Hippocampal formation (tissue), 2 donors: ENCODE measurements at regions not wholly inside any gene's neighbourhood (a gene's known extent, or its start where the extent isn't known, plus 50 kb on each side); places are given as distances from the start of the nearest gene placed in this dataset.

Experiments used
- DNase-seq, 2 donors: peaks; one replicate each; lab custom pipeline; 2025; lab: John Stamatoyannopoulos, UW

DNA sequence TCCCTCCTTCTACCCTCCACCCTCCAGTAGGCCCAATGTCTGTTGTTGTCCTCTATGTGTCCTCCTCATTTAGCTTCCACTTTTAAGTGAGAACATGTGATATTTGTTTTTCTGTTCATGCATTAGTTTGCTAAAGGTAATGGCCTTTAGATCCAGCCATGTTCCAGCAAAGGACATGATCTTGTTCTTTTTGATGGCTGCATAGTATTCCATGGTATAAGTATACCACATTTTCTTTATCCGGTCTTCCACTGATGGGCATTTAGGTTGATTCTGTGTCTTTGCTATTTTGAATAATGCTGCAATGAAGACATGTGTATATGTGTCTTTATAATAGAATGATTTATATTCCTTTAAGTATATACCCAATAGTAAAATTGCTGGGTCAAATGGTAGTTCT is 232.5 kb upstream of the PRR16 start:
- no peak for DNase-seq

DNA sequence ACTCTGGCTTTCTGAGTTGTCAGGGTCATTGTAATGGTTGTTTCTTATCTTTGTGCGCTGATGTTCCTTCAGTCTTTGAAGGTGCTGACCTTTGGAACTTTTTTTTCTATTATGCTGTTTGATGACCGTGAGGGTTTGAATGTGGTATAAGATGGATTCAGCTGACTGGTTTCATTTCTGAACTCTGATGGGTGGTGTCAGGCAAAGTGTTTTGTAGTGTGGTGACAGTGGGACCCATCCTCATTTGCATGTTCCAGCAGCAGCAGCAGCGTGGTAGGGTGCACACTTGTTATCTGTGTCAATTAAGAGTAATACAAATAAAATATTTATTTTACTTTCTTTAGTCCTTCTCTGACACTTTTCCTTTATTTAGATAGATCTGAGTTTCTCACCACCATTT is 227.7 kb upstream of the PRR16 start:
- DNase-seq: no peak

DNA sequence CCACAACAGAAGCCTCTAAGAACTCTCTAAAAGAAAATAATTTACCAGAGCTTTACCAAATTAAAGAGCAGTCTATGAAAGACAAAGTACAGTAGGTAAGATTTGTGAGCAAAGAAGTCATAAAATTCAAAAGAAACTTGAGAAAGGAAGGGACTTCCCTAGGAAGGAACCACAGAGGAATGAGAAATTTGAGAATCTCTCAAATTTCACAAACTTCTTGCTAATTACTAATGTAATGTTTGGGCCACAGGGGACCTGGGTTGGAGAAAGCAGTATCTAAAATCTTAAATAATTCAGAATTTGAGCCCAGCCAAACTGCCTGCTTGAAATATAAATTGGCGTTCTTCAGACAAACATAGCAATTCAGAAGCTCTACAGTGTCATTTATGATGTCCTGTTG is 225.0 kb upstream of the PRR16 start:
- DNase-seq: no peak

DNA sequence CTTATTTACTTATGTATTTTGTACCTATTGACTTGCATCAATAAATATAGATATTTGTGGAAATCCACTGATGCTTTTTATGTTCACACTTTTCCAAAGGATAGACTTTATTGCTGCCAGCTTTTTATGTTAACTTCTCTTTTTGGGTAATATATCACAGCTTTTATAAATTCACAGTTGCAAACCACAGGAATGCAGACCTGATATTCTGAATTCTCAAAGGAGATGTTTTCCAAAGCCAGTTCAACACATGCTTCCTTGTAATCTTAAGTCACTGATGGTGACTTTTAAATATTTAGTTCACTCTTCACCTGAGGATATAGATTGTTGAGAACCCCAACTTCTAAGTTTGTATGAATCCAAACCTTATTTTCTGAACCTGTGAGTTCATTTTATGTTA is 223.4 kb upstream of the PRR16 start:
- DNase-seq: no peak

DNA sequence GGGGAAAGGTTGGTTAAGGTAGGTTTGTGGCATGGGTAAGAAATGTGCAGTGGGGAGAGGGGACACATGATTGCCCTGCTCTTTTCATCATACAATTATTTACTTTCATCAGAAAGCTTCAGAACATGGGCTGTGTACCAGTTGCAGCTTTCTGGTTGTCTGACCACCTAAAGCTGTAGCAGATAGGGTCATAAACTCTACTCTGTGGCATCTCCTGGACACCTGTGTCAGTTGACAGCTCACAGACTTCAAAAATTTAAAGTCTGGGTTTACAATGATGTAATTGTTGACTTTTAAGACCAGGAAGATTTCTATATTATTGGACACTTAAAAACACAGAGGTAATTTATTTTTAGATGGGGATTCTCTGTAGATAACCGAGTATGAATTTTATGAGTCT is 222.7 kb upstream of the PRR16 start:
- no peak for DNase-seq

DNA sequence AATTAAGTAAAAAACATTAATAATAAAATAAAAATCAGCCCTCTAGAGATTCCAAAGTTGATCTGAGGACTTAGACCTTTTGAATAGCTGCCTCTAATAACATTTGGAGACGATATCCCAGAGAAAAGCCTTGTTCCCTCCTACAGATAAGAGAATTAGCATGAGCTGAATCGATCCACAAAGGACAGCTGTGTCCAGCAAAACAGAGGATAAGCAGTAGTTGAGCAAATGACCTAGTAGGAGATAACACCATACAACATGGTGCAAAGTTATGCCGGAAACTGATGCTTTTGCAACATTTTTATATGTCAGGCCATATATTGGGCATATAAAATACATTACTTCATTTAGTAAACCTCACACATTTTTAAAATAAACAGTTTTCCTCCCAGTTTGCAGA is 212.2 kb upstream of the PRR16 start:
- no peak for DNase-seq

DNA sequence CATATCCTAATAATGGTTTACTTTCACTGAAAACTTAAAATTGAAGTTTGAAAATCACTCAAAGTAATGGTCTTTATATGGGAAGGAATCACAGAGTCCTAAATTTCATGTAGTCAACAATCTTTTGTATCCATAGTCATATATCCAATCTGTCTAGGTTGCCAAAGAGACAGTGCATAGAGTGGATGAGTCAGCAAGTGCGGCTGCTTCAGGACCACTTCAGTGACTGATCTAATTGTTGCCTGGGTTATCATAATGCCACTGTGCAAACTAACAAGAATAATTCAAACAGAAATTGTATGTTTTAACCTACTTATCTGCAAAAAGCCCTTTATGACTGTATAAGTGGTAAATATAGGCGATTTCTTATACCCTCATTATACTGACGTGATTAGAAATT is 211.3 kb upstream of the PRR16 start:
- DNase-seq: no peak

DNA sequence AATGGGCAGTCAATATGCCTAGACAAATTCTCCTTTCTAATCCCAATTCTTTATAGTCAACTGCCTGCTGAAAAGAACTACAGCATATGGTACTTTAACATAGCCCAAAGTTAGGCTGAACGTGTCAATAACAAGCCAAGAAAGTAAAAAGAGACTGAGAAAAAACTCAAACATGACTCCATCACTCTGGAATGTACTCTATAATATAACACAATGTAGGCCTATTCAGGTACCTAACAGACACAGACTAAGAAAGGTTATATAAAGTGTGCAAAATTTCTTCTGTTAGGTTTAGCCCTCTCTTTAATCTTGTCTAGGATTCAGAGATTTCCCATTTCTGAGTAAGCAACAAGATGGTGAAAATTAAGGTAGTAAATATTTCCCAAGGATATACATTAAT is 209.7 kb upstream of the PRR16 start:
- DNase-seq: no peak

DNA sequence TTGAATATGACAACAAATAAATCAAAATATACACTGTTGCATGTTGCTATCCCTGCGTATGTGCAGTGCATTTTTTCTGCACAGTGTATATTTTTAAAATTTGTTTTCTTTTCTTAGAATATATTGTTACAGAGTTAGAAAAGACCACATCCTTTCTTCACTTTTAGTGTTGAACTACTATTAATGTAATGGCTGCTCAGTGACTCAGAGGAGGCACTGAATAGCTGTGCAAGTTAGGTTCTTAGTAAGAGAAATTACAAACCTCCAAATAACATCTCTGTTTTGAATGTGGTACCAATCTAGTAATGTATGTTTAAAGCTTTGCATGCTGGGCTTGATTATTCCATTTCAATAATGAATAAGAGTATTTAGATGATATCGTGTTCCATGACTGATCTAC is 208.9 kb upstream of the PRR16 start:
- DNase-seq: no peak

DNA sequence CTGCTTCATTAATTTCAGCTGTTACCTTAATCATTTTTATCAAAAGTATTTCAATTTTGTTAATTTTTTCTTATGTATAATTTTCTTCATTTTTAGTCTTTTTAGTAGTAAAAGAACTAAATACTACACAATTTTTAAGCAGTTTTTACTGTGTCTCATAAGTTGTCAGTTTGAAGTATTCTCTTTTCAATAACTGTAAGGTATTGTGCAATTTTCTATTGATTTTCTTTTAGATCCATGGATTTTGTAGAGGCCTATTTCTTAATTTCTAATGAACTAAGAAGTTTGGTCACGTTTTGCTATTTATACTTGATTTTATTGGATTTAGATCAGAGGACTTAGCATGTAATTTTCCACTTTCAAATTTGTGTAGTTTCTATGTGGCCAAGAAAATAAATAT is 207.7 kb upstream of the PRR16 start:
- DNase-seq: no peak

DNA sequence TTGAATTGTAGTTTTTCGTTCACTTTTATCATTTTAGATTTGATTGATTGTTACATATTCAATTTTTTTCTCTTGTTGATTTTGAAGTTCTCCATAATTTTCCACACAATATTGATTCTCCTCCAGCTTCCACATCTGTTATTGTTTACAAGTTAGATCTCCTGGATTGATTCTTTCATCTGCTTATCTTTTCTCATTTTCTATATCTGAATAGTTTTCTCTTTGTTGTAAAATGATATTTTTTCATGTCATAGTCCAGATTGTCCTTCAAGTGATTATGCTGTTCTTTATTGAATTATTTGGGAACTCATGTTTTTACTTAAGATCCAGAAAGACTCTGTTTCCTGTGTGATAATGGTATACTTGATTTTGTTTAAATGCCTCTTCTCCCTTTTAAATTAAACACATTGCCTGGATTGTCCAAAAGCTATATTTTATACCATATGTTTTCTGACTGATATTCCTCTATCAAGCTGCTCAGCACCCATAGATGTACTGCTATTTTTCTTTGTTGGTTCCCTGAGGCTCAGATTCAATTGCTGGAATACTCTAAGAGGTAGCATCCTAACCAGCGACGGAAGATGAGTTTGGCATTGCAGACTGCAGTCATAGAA is 206.6 kb upstream of the PRR16 start:
- no peak for DNase-seq

DNA sequence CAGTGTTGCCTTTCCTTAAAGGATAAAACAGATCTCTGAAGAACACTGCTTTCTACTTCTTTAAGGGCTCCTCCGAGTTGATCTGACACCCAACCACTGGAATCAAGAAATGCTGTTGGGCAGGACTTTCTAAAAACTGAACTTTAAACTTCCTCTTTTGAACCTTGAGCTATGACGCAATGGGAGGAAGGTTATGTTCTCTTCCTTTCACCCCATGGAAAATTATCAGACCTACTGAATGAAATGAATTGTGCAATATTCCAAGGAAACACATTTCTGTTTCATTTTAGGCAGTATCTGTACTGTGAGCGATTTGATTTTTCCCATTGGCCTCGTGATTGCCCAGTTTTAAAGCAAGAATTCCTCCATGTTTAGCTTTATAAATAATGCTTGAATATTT is 206.0 kb upstream of the PRR16 start:
- no peak for DNase-seq

DNA sequence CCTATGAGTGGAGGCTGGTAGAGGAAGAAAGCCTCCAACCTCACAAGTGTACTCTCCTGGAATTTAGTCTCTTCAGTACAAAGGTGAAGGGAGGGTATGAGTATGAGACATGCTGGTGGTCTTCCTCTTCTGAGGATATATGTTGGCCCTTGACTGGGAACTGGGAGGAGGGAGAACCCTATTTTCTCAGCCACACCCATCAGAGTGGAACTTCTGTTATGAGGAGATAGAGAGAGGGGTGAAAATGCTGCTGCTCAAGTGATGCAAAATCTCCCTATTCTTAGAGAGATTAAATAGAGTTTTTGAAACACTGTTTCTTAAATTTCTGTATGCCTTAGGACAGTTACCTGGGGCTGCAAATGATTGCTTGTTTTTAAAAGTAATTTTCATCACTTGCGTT is 203.4 kb upstream of the PRR16 start:
- DNase-seq: no peak

DNA sequence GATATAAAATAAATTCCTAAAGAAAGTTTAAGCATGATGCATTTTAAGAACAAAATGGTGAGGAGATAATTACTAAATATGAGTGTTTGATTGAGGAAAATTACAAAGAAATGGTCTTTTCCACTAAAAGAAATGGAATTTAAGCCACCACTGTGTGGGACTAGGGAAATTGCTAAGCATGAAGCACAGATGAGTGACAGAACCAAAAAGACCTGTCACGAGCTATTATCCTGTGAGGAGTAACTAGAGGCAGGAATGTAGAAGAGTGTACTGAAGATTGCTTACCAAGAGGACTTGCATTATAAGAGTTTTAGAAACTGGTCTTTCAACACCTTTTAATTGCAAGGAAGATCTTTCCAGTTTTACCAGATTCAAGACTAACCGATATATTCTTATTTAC is 193.6 kb upstream of the PRR16 start:
- DNase-seq: no peak

DNA sequence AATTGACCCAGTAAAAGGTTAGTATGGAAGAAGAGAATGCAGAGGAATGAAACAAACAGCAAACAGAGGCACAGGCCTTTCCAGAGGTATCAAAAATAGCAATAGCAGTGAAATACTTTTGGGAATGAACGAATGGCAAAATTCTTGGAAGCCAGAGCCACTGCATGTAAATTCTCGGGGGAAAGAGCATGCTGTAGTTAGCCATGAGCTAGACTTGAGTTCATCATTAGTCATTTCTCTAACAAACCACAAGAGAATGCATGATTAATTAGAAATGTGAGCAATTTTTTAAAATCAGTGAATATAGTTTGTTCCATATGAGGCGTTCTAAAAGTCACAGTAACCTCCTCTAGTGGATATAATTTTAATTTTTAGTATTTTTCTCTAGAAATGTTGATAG is 170.3 kb upstream of the PRR16 start:
- DNase-seq: no peak

DNA sequence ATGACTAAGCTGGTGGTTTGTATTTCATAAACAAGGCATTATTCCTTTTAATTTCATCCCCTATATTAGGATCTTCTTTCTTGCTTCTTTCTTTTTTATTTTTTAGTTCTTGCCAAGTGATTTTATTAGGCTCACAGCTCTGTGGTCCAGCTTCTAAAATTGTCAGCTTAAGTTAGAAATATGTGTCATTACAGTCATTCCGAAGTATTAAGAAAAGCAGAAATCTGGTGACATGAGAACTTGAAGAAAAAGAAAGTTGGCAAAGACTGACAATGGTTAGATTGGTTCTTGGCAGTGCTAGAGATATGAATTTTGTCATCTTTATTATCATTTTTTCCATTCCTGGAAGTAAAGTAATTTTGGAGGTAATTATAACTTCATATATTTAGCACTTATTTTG is 166.5 kb upstream of the PRR16 start:
- no peak for DNase-seq

DNA sequence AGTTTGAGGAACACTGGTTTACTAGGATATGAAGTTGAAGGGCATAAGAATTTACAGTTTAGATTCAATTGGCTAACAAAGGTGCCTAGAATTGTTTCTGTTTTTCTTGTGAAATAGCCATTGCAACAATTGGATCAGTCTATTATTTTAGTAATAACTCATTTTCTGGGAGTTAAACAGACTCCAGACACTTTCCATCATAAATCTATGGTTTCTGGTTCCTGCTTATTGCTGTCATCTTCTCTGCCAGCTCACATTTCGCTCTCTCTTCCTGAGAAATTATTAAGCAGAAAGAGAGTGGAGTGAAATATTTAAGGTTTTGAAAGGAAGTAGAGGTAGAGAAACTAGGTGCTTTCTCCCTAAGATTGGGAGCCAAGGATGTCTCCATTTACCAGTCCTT is 165.1 kb upstream of the PRR16 start:
- no peak for DNase-seq

DNA sequence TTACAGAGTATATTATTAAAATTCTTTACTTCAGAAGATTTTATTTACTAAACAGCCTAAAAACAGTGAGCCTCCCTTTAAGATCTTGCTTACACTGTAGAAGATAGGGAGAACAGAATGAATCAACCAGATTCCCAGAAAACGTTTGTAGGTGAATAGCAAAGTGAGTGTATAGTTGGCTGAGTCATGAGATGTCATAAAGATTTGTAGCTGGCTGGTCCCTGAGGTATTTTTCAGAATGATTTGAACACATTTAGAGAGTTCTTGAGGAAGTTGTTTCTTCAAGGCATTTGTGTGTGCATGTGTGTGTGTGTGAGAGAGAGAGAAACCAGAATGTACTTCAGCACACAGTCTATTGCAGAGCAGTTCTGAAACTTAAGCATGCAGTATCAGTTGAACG is 159.4 kb upstream of the PRR16 start:
- no peak for DNase-seq

DNA sequence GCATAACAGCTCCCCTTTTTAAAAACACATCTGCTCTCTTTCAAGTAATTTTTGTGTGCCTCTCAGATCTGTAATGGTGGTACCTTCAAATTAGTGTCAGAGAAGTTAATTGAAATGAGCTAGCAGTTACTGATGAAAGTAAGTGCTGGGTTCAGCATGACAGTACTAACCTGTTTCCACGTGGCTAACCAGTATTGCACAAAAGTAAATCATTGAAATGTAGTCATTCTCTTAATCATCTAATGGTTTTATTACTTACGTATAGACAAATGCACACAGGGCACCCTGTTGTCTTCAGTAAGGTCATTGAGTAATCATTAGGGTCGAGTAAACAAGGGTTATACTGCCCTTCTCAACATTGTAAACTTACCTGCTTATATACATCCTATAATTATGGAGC is 157.8 kb upstream of the PRR16 start:
- DNase-seq: no peak

DNA sequence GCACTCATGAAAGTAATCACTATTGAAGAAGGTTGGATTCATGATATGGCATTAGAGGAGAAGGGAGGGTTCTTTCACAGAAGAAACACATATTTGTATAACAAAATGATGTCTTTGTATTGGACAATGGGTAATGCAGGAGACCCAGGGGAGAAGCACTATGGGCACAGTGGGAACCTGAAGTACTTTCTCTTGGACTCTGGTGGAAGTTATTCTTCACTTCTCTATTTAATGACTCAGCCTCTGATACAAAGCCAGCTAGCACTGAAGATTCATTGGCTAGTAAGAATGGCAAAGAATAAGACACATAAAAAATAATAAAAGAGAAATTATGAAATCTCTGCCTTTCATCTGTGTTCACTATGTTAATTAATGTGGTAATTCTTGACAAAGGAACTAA is 149.9 kb upstream of the PRR16 start:
- no peak for DNase-seq

DNA sequence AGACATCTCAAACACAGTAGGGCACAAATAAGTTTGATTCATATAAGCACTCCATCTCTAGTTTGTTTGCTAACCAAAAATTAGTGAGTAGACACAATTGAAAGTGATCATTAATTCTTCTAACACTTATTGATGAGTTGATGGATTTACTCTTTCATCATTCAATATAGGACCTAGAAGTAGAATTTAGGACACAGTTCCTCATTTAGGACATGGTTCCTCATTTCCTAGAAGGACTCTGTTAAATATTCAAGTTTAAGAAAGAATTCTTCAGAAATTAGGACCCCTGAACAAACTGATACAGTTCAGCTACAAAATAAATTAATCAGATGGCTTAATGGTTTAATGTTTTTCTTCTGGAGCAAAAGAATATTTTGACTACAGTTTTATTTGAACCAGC is 143.5 kb upstream of the PRR16 start:
- no peak for DNase-seq

DNA sequence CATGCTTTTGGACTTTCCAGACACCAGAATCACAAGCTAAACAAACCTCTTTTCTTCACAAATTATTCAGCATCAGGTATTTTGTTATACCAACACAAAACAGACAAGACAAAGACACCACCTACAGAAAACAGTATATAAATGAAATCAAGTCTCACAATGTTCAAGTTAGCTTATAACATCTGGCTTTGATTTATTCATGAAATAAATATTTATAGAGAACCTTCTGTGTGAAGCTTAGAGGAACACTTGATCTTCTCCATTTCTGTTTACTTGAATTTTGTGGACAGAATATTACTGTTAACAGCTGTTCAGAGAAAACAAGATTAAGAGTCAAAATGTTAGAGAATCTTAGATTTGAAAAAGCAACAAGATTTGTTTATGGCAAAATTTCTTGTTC is 137.4 kb upstream of the PRR16 start:
- DNase-seq: no peak

DNA sequence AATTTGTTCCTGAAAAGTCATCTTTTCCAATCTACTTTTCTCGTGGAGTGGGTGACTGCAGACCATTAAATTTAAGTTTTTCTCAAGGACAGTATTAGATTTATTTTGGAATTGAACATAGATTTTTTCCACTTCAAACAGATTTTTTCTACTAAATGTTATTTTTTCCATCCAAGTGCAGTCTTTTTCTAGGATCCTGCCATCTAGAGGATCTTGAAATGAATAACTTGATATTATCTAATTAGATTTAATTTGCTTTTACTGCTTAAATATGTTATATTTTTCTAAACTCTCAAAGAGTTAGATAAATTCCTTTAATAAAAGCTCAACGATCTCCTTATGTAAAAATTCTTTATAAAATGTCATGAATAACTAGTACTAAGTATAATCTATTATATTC is 136.9 kb upstream of the PRR16 start:
- DNase-seq: no peak

DNA sequence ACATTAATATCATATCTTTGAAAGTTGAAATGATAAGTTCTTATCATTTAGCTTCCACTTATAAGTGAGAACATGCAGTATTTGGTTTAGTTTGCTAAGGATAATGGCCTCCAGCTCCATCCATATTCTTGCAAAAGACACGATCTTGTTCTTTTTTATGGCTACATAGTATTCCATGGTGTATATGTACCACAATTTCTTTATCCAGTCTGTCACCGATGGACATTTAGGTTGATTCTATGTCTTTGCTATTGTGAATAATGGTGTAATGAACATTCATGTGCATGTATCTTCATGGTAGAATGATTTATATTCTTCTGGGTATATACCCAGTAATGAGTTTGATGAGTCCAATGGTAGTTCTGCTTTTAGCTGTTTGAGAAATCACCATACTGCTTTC is 135.0 kb upstream of the PRR16 start:
- DNase-seq: no peak

DNA sequence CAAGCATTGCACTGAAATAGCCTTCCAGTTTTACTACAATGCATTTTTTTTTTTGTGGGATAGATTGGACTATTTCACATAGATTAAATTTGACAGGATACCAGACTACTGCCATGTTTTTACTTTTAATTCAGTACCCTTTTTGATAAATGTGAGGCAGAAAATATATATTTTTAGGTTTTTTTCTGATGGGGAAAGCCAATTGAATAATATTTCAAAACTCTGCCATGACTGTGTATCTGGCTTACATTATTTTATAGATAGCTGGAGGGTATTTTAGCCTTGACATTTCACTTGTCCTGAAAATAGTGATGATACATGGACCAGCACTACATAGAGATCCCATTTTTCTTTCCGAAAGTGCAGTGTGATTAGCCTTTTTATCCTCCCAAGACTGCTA is 133.5 kb upstream of the PRR16 start:
- no peak for DNase-seq
